ENCODE measurements at regions not wholly inside any gene's neighbourhood (a gene's known extent, or its start where the extent isn't known, plus 50 kb on each side); places are given as distances from the start of the nearest gene placed in this dataset.

GRCh38 chr3:163766112-163766511, 1312.2 kb downstream of the SI start:
- TF ChIP-seq, protein P1, sequence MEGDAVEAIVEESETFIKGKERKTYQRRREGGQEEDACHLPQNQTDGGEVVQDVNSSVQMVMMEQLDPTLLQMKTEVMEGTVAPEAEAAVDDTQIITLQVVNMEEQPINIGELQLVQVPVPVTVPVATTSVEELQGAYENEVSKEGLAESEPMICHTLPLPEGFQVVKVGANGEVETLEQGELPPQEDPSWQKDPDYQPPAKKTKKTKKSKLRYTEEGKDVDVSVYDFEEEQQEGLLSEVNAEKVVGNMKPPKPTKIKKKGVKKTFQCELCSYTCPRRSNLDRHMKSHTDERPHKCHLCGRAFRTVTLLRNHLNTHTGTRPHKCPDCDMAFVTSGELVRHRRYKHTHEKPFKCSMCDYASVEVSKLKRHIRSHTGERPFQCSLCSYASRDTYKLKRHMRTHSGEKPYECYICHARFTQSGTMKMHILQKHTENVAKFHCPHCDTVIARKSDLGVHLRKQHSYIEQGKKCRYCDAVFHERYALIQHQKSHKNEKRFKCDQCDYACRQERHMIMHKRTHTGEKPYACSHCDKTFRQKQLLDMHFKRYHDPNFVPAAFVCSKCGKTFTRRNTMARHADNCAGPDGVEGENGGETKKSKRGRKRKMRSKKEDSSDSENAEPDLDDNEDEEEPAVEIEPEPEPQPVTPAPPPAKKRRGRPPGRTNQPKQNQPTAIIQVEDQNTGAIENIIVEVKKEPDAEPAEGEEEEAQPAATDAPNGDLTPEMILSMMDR (IDR thresholded peaks at IDR 0.05) = no peak
- TF ChIP-seq EZH2 (IDR thresholded peaks at IDR 0.05; ENCODE audit: borderline replicate concordance, insufficient read depth, low read depth, low read length, poor library complexity, severe bottlenecking) = no peak

Data from B cell (primary cell).